Tibial nerve (tissue), 4 donors: ENCODE measurements at regions not wholly inside any gene's neighbourhood (a gene's known extent, or its start where the extent isn't known, plus 50 kb on each side); places are given as distances from the start of the nearest gene placed in this dataset.

ENCODE experiments used
- DNase-seq, 2 donors: peaks; one replicate each; pipeline ENCODE4 v3.0.0-alpha.2; 2019; ENCODE audit warnings: low spot score in 2 of 2
- H3K27ac ChIP-seq, 4 donors: fragments of 200-600 bp; sonication (generic) in 3 of 4; one replicate each; pipeline ENCODE4 v1.5.1; 2017 to 2019; ENCODE audit warnings: mild to moderate bottlenecking in 1 of 4
- H3K27me3 ChIP-seq, 2 donors: fragments of 200-600 bp; sonication (generic) in 1 of 2; one replicate each; pipeline versions ENCODE4 v1.5.1 to v1.6.0; 2017 to 2019
- H3K36me3 ChIP-seq, 3 donors: fragments of 200-600 bp; sonication (generic); one replicate each; pipeline ENCODE4 v1.5.1; 2018 to 2019
- H3K4me1 ChIP-seq, 4 donors: fragments of 200-600 bp; sonication (generic) in 3 of 4; one replicate each; pipeline ENCODE4 v1.5.1; 2017 to 2019
- H3K4me3 ChIP-seq, 4 donors: fragments of 200-600 bp; sonication (generic) in 3 of 4; one replicate each; pipeline ENCODE4 v1.5.1; 2017 to 2019; ENCODE audit warnings: mild to moderate bottlenecking in 1 of 4, moderate library complexity in 1 of 4
- H3K9me3 ChIP-seq, 4 donors: fragments of 200-600 bp; sonication (generic) in 3 of 4; one replicate each; pipeline ENCODE4 v1.5.1; 2017 to 2019
- CTCF ChIP-seq, 5 experiments: fragments of 200-600 bp in 3 of 5; fragments of 450-650 bp in 2 of 5; sonication (generic) in 3 of 5; IDR thresholded peaks; one replicate each; pipeline ENCODE4 v1.5.1; 2016 to 2019; ENCODE audit warnings: antibody characterized with exemption in 5 of 5, mild to moderate bottlenecking in 3 of 5, moderate library complexity in 2 of 5
- EP300 ChIP-seq, 2 donors: sonication (generic); formaldehyde crosslinking; IDR thresholded peaks; one replicate each; pipeline ENCODE4 v1.6.1; 2017; ENCODE audit warnings: antibody characterized with exemption in 2 of 2, mild to moderate bottlenecking in 1 of 2
- POLR2A ChIP-seq, 2 donors: fragments of 450-650 bp; IDR thresholded peaks; one replicate each; pipeline ENCODE4 v1.6.1; 2017; ENCODE audit warnings: antibody characterized with exemption in 2 of 2, mild to moderate bottlenecking in 2 of 2, moderate library complexity in 2 of 2
- WGBS, 2 donors: methylation state at CpG; one replicate each; pipeline ENCODE4 v1.1.5; 2018; 5-methylcytosine and 5-hydroxymethylcytosine counted together

- no peak for TF ChIP-seq POLR2A (IDR thresholded peaks at IDR 0.05)
- no peak for TF ChIP-seq EP300 (IDR thresholded peaks at IDR 0.05)
- no peak for TF ChIP-seq CTCF (IDR thresholded peaks at IDR 0.05)
- Histone ChIP-seq H3K36me3 (no peaks in the 10 kb centered on the region), H3K27me3 (no peaks in the 10 kb centered on the region), H3K9me3 (no peaks in the 10 kb centered on the region), H3K4me3 (no peak overlapping the region), H3K27ac (no peak overlapping the region), H3K4me1 (no peaks in the 10 kb centered on the region)
- no peak for DNase-seq
- WGBS, 2 donors = 83 to 88% methylated on average over 3 of the region's 3 CpGs
Observed at GRCh38 chr7:31462636-31463035, 51.3 kb upstream of the ITPRID1 start.
